NCI-H345 treated with DMSO at 0.1 percent for 48 hours (cell line): ENCODE measurements at regions not wholly inside any gene's neighbourhood (a gene's known extent, or its start where the extent isn't known, plus 50 kb on each side); places are given as distances from the start of the nearest gene placed in this dataset.
A peak's percentile ranks its signal among the peaks of the same experiment; 100 is the strongest.

Source experiments
- DNase-seq: peaks from one replicate; lab custom pipeline; 2025; ENCODE audit not compliant: unreplicated experiment; lab: John Stamatoyannopoulos, UW

- no peak for DNase-seq
Measured at GRCh38 chr9:29730163-29730562, 2156.9 kb upstream of the C9orf72 start.

- no peak for DNase-seq
Measured at GRCh38 chr9:29740518-29740917, 2167.2 kb upstream of the C9orf72 start.

GRCh38 chr9:29741169-29741568 is 2167.9 kb upstream of the C9orf72 start:
- DNase-seq: no peak

- DNase-seq: no peak
Measured at GRCh38 chr9:29750062-29750461, 2176.8 kb upstream of the C9orf72 start.

- DNase-seq: no peak
Measured at GRCh38 chr9:29751226-29751625, 2177.9 kb upstream of the C9orf72 start.

GRCh38 chr9:29753638-29754037 is 2180.4 kb upstream of the C9orf72 start:
- DNase-seq: no peak

GRCh38 chr9:29769019-29769418 is 2195.7 kb upstream of the C9orf72 start:
- DNase-seq: no peak

- DNase-seq: no peak
Measured at GRCh38 chr9:29773676-29774075, 2200.4 kb upstream of the C9orf72 start.

- no peak for DNase-seq
Measured at GRCh38 chr9:29775491-29775890, 2202.2 kb upstream of the C9orf72 start.

GRCh38 chr9:29778281-29778849 is 2205.1 kb upstream of the C9orf72 start:
- DNase-seq: no peak

- no peak for DNase-seq
Measured at GRCh38 chr9:29793970-29794369, 2220.7 kb upstream of the C9orf72 start.

GRCh38 chr9:29796291-29796952 is 2223.1 kb upstream of the C9orf72 start:
- DNase-seq: no peak

- DNase-seq: no peak
Measured at GRCh38 chr9:29798599-29798998, 2225.3 kb upstream of the C9orf72 start.

GRCh38 chr9:29799227-29799626 is 2225.9 kb upstream of the C9orf72 start:
- no peak for DNase-seq

GRCh38 chr9:29800821-29801220 is 2227.5 kb upstream of the C9orf72 start:
- no peak for DNase-seq

GRCh38 chr9:29802454-29802853 is 2229.2 kb upstream of the C9orf72 start:
- no peak for DNase-seq

GRCh38 chr9:29806937-29807618 is 2233.8 kb upstream of the C9orf72 start:
- DNase-seq: no peak

- DNase-seq: no peak
Measured at GRCh38 chr9:29816954-29817703, 2243.8 kb upstream of the C9orf72 start.

GRCh38 chr9:29822458-29822857 is 2249.2 kb upstream of the C9orf72 start:
- DNase-seq: no peak

GRCh38 chr9:29826421-29826820 is 2253.1 kb upstream of the C9orf72 start:
- no peak for DNase-seq

GRCh38 chr9:29830821-29831220 is 2257.5 kb upstream of the C9orf72 start:
- DNase-seq: peak; percentile 9
